WTC11 (cell line): ENCODE measurements at regions not wholly inside any gene's neighbourhood (a gene's known extent, or its start where the extent isn't known, plus 50 kb on each side); places are given as distances from the start of the nearest gene placed in this dataset.

ENCODE experiments used
- ATAC-seq: fragments of 200-7000 bp; cut with Tn5 transposase; 2 replicates; pipeline ENCODE4 v1.10.0; 2021; ENCODE audit warnings: mild to moderate bottlenecking, moderate library complexity
- CTCF ChIA-PET: fragments of 300-600 bp; sonication (Branson Sonifier 250); formaldehyde crosslinking; loops from one replicate; lab custom pipeline; 2021; ENCODE audit warnings: antibody characterized with exemption; lab: Charles Lee
- POLR2A ChIA-PET: fragments of 350-600 bp; sonication (Branson Sonifier 250); formaldehyde crosslinking; loops from one replicate; lab custom pipeline; 2021; ENCODE audit warnings: antibody characterized with exemption; lab: Charles Lee
- DNase-seq: peaks from one replicate; pipeline ENCODE4 v3.0.0; 2021; ENCODE audit warnings: low spot score
- H3K27ac Mint-ChIP-seq: 2 replicates; pipeline ENCODE4 v1.8.0; 2021; ENCODE audit warnings: mixed read lengths
- H3K27me3 Mint-ChIP-seq: 2 replicates; pipeline ENCODE4 v1.8.0; 2021; ENCODE audit warnings: low read depth, mild to moderate bottlenecking, moderate library complexity, mixed read lengths
- H3K36me3 Mint-ChIP-seq: 2 replicates; pipeline ENCODE4 v1.8.0; 2021; ENCODE audit warnings: mixed read lengths
- H3K4me1 Mint-ChIP-seq: 2 replicates; pipeline ENCODE4 v1.8.0; 2022; ENCODE audit warnings: mixed read lengths
- H3K4me3 Mint-ChIP-seq: 2 replicates; pipeline ENCODE4 v1.8.0; 2021; ENCODE audit warnings: mild to moderate bottlenecking, moderate library complexity, mixed read lengths
- H3K9me3 Mint-ChIP-seq: 2 replicates; pipeline ENCODE4 v1.8.0; 2021; ENCODE audit warnings: mixed read lengths
- ESRRA ChIP-seq: sonication (generic); formaldehyde crosslinking; IDR thresholded peaks from 2 replicates; pipeline ENCODE4 v1.8.1; 2022; ENCODE audit warnings: mild to moderate bottlenecking, missing genetic modification reagents, borderline replicate concordance
- GABPB1 ChIP-seq: sonication (generic); formaldehyde crosslinking; IDR thresholded peaks from 2 replicates; pipeline ENCODE4 v1.8.1; 2023; ENCODE audit warnings: mild to moderate bottlenecking, missing genetic modification reagents
- IRF2 ChIP-seq: sonication (generic); formaldehyde crosslinking; IDR thresholded peaks from 2 replicates; pipeline ENCODE4 v1.8.0; 2022; ENCODE audit warnings: low read depth, missing genetic modification reagents, borderline replicate concordance
- KAT7 ChIP-seq: sonication (generic); formaldehyde crosslinking; IDR thresholded peaks from 2 replicates; pipeline ENCODE4 v1.8.1; 2023; ENCODE audit warnings: missing genetic modification reagents, mild to moderate bottlenecking, borderline replicate concordance
- NFATC4 ChIP-seq: fragments of 250-450 bp; sonication (Bioruptor Pico); IDR thresholded peaks from 2 replicates; pipeline ENCODE4 v1.9.0; 2021; ENCODE audit warnings: mild to moderate bottlenecking
- PRRX2 ChIP-seq: fragments of 250-450 bp; sonication (Bioruptor Pico); IDR thresholded peaks from 2 replicates; pipeline ENCODE4 v1.8.0; 2021; ENCODE audit warnings: mild to moderate bottlenecking
- RELA ChIP-seq: sonication (generic); formaldehyde crosslinking; IDR thresholded peaks from 2 replicates; pipeline ENCODE4 v1.8.1; 2022; ENCODE audit warnings: missing genetic modification reagents, mild to moderate bottlenecking, borderline replicate concordance
- SOX15 ChIP-seq: fragments of 250-450 bp; sonication (Bioruptor Pico); IDR thresholded peaks from 2 replicates; pipeline ENCODE4 v1.9.0; 2021; ENCODE audit warnings: mild to moderate bottlenecking
- TEAD1 ChIP-seq: sonication (generic); formaldehyde crosslinking; IDR thresholded peaks from 2 replicates; pipeline ENCODE4 v1.8.0; 2022; ENCODE audit warnings: mild to moderate bottlenecking, missing genetic modification reagents
- ZBTB21 ChIP-seq: sonication (generic); formaldehyde crosslinking; IDR thresholded peaks from 2 replicates; pipeline ENCODE4 v1.8.1; 2023; ENCODE audit warnings: mild to moderate bottlenecking, missing genetic modification reagents, borderline replicate concordance
- ZNF232 ChIP-seq: sonication (generic); formaldehyde crosslinking; IDR thresholded peaks from 2 replicates; pipeline ENCODE4 v1.8.0; 2022; ENCODE audit warnings: mild to moderate bottlenecking, missing genetic modification reagents
- ZNF263 ChIP-seq: sonication (generic); formaldehyde crosslinking; IDR thresholded peaks from 2 replicates; pipeline ENCODE4 v1.8.1; 2022; ENCODE audit warnings: low read depth, mild to moderate bottlenecking, moderate library complexity, missing genetic modification reagents
- ZNF396 ChIP-seq: fragments of 250-450 bp; sonication (Bioruptor Pico); IDR thresholded peaks from 2 replicates; pipeline ENCODE4 v1.8.0; 2021; ENCODE audit warnings: mild to moderate bottlenecking, moderate library complexity, borderline replicate concordance
- TF ChIP-seq, protein P1 (sequence below): sonication (generic); formaldehyde crosslinking; IDR thresholded peaks from 2 replicates; pipeline ENCODE4 v1.8.1; 2022; ENCODE audit warnings: low read depth, mild to moderate bottlenecking, moderate library complexity, missing genetic modification reagents, borderline replicate concordance
- TF ChIP-seq, protein P2 (sequence below): sonication (generic); formaldehyde crosslinking; IDR thresholded peaks from 2 replicates; pipeline ENCODE4 v1.8.1; 2023; ENCODE audit warnings: mild to moderate bottlenecking, missing genetic modification reagents, moderate library complexity
- TF ChIP-seq, protein P3 (sequence below): sonication (generic); formaldehyde crosslinking; IDR thresholded peaks from 2 replicates; pipeline ENCODE4 v1.8.0; 2022; ENCODE audit warnings: mild to moderate bottlenecking, missing genetic modification reagents
- TF ChIP-seq, protein P4 (sequence below): fragments of 250-450 bp; sonication (Bioruptor Pico); IDR thresholded peaks from 2 replicates; pipeline ENCODE4 v1.9.0; 2021; ENCODE audit warnings: moderate library complexity, mild to moderate bottlenecking, inconsistent platforms, borderline replicate concordance
- TF ChIP-seq, protein P5 (sequence below): sonication (generic); formaldehyde crosslinking; IDR thresholded peaks from 2 replicates; pipeline ENCODE4 v1.8.0; 2023; ENCODE audit warnings: missing genetic modification reagents, mild to moderate bottlenecking, borderline replicate concordance
- TF ChIP-seq, protein P6 (sequence below): fragments of 250-450 bp; sonication (Bioruptor Pico); IDR thresholded peaks from 2 replicates; pipeline ENCODE4 v2.1.2; 2022; ENCODE audit warnings: mild to moderate bottlenecking, moderate library complexity

DNA sequence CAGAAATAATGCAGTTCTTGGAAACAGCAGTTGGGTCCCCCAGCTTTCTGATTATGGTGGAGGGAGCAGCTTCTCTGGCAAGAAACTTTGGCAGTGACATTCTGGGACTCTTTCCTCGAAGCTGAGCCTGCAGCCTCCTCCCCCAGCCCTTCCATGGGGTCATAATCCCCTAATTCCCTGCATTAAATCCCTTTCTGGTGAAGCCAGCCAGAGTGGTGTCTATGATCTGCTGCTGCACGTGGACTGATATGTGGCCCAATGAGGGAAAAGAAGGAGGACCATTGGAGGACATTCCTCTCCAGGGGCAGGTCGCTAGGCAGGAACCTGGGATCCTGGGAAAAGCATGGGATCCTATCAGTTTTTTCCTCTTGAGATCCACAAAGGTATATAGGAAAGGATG lies 470.5 kb downstream of the RPS24 start:
- Mint-ChIP-seq H3K4me3 (no peak overlapping the region), H3K36me3 (no peaks in the 10 kb centered on the region), H3K27me3 (no peaks in the 10 kb centered on the region; the same call in 1 of the 2 replicates), H3K27ac (no peak overlapping the region), H3K9me3 (peaks cover 12% of the 10 kb centered on the region; the same call in 1 of the 2 replicates), H3K4me1 (no peaks in the 10 kb centered on the region)
- CTCF ChIA-PET, result no interaction called here
- TF ChIP-seq, protein P1, sequence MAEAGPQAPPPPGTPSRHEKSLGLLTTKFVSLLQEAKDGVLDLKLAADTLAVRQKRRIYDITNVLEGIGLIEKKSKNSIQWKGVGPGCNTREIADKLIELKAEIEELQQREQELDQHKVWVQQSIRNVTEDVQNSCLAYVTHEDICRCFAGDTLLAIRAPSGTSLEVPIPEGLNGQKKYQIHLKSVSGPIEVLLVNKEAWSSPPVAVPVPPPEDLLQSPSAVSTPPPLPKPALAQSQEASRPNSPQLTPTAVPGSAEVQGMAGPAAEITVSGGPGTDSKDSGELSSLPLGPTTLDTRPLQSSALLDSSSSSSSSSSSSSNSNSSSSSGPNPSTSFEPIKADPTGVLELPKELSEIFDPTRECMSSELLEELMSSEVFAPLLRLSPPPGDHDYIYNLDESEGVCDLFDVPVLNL (CRISPR knock-in tag), result no peak
- TF ChIP-seq ZNF263 (CRISPR knock-in tag) (no peak), KAT7 (CRISPR knock-in tag) (no peak), IRF2 (no peak), SOX15 (CRISPR knock-in tag) (no peak), NFATC4 (no peak), ZNF396 (CRISPR knock-in tag) (no peak), ZNF232 (CRISPR knock-in tag) (no peak), PRRX2 (CRISPR knock-in tag) (no peak), ESRRA (CRISPR knock-in tag) (no peak), ZBTB21 (CRISPR knock-in tag) (no peak), TEAD1 (CRISPR knock-in tag) (no peak), GABPB1 (CRISPR knock-in tag) (no peak), RELA (CRISPR knock-in tag) (no peak)
- TF ChIP-seq, protein P2, sequence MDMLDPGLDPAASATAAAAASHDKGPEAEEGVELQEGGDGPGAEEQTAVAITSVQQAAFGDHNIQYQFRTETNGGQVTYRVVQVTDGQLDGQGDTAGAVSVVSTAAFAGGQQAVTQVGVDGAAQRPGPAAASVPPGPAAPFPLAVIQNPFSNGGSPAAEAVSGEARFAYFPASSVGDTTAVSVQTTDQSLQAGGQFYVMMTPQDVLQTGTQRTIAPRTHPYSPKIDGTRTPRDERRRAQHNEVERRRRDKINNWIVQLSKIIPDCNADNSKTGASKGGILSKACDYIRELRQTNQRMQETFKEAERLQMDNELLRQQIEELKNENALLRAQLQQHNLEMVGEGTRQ (CRISPR knock-in tag), result no peak
- TF ChIP-seq, protein P3, sequence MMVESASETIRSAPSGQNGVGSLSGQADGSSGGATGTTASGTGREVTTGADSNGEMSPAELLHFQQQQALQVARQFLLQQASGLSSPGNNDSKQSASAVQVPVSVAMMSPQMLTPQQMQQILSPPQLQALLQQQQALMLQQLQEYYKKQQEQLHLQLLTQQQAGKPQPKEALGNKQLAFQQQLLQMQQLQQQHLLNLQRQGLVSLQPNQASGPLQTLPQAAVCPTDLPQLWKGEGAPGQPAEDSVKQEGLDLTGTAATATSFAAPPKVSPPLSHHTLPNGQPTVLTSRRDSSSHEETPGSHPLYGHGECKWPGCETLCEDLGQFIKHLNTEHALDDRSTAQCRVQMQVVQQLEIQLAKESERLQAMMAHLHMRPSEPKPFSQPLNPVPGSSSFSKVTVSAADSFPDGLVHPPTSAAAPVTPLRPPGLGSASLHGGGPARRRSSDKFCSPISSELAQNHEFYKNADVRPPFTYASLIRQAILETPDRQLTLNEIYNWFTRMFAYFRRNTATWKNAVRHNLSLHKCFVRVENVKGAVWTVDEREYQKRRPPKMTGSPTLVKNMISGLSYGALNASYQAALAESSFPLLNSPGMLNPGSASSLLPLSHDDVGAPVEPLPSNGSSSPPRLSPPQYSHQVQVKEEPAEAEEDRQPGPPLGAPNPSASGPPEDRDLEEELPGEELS (CRISPR knock-in tag), result no peak
- TF ChIP-seq, protein P4, sequence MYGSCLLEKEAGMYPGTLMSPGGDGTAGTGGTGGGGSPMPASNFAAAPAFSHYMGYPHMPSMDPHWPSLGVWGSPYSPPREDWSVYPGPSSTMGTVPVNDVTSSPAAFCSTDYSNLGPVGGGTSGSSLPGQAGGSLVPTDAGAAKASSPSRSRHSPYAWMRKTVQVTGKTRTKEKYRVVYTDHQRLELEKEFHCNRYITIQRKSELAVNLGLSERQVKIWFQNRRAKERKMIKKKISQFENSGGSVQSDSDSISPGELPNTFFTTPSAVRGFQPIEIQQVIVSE (CRISPR knock-in tag), result no peak
- TF ChIP-seq, protein P5, sequence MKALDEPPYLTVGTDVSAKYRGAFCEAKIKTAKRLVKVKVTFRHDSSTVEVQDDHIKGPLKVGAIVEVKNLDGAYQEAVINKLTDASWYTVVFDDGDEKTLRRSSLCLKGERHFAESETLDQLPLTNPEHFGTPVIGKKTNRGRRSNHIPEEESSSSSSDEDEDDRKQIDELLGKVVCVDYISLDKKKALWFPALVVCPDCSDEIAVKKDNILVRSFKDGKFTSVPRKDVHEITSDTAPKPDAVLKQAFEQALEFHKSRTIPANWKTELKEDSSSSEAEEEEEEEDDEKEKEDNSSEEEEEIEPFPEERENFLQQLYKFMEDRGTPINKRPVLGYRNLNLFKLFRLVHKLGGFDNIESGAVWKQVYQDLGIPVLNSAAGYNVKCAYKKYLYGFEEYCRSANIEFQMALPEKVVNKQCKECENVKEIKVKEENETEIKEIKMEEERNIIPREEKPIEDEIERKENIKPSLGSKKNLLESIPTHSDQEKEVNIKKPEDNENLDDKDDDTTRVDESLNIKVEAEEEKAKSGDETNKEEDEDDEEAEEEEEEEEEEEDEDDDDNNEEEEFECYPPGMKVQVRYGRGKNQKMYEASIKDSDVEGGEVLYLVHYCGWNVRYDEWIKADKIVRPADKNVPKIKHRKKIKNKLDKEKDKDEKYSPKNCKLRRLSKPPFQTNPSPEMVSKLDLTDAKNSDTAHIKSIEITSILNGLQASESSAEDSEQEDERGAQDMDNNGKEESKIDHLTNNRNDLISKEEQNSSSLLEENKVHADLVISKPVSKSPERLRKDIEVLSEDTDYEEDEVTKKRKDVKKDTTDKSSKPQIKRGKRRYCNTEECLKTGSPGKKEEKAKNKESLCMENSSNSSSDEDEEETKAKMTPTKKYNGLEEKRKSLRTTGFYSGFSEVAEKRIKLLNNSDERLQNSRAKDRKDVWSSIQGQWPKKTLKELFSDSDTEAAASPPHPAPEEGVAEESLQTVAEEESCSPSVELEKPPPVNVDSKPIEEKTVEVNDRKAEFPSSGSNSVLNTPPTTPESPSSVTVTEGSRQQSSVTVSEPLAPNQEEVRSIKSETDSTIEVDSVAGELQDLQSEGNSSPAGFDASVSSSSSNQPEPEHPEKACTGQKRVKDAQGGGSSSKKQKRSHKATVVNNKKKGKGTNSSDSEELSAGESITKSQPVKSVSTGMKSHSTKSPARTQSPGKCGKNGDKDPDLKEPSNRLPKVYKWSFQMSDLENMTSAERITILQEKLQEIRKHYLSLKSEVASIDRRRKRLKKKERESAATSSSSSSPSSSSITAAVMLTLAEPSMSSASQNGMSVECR, result no peak
- TF ChIP-seq, protein P6, sequence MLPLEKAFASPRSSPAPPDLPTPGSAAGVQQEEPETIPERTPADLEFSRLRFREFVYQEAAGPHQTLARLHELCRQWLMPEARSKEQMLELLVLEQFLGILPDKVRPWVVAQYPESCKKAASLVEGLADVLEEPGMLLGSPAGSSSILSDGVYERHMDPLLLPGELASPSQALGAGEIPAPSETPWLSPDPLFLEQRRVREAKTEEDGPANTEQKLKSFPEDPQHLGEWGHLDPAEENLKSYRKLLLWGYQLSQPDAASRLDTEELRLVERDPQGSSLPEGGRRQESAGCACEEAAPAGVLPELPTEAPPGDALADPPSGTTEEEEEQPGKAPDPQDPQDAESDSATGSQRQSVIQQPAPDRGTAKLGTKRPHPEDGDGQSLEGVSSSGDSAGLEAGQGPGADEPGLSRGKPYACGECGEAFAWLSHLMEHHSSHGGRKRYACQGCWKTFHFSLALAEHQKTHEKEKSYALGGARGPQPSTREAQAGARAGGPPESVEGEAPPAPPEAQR (CRISPR knock-in tag), result no peak
- no peak for ATAC-seq
- DNase-seq, result no peak
- POLR2A ChIA-PET, result no interaction called here
